GM19035 (cell line): ENCODE measurements at regions not wholly inside any gene's neighbourhood (a gene's known extent, or its start where the extent isn't known, plus 50 kb on each side); places are given as distances from the start of the nearest gene placed in this dataset.

ENCODE experiments used
- ATAC-seq: cut with Tn5 transposase; IDR thresholded peaks from one replicate; pipeline ENCODE4 v1.9.1; 2021; ENCODE audit not compliant: unreplicated experiment

GRCh38 chr22:49642331-49642730 is 185.3 kb downstream of the BRD1 start:
- no peak for ATAC-seq

GRCh38 chr22:49641770-49642313 is 185.8 kb downstream of the BRD1 start:
- no peak for ATAC-seq

GRCh38 chr22:49640366-49641095 is 187.1 kb downstream of the BRD1 start:
- ATAC-seq, result no peak

GRCh38 chr22:49639956-49640355 is 187.7 kb downstream of the BRD1 start:
- ATAC-seq, result no peak

- no peak for ATAC-seq
Observed at GRCh38 chr22:49638788-49639187, 188.9 kb downstream of the BRD1 start.

GRCh38 chr22:49638001-49638400 is 189.7 kb downstream of the BRD1 start:
- no peak for ATAC-seq

GRCh38 chr22:49637255-49637760 is 190.4 kb downstream of the BRD1 start:
- no peak for ATAC-seq

- no peak for ATAC-seq
Observed at GRCh38 chr22:49636649-49637048, 191.0 kb downstream of the BRD1 start.

GRCh38 chr22:49636214-49636613 is 191.5 kb downstream of the BRD1 start:
- ATAC-seq, result no peak

GRCh38 chr22:49634006-49634772 is 193.5 kb downstream of the BRD1 start:
- no peak for ATAC-seq

GRCh38 chr22:49633010-49633324 is 194.7 kb downstream of the BRD1 start:
- ATAC-seq, result no peak

- ATAC-seq, result no peak
Observed at GRCh38 chr22:49632199-49633009, 195.3 kb downstream of the BRD1 start.

- no peak for ATAC-seq
Observed at GRCh38 chr22:49630448-49630946, 197.2 kb downstream of the BRD1 start.

- ATAC-seq, result no peak
Observed at GRCh38 chr22:49629586-49630447, 197.9 kb downstream of the BRD1 start.

- ATAC-seq, result no peak
Observed at GRCh38 chr22:49629261-49629570, 198.5 kb downstream of the BRD1 start.

GRCh38 chr22:49628391-49629260 is 199.0 kb downstream of the BRD1 start:
- no peak for ATAC-seq

GRCh38 chr22:49627217-49628181 is 200.2 kb downstream of the BRD1 start:
- no peak for ATAC-seq
